Keratinocyte (primary cell): ENCODE measurements at regions not wholly inside any gene's neighbourhood (a gene's known extent, or its start where the extent isn't known, plus 50 kb on each side); places are given as distances from the start of the nearest gene placed in this dataset.

Experiments
- DNase-seq: peaks from one replicate; pipeline ENCODE4 v3.0.0-alpha.2; 2011; ENCODE audit warnings: low read depth, missing footprints, low spot score
- FAIRE-seq: peaks from 2 replicates; lab custom pipeline; 2011; peaks lifted over from hg19 to GRCh38; lab: Jason Lieb, UNC
- H2AFZ ChIP-seq: 2 replicates; pipeline ENCODE4 v1.6.0; 2012; ENCODE audit warnings: low read length, control low read depth, inconsistent platforms; ENCODE audit not compliant: control insufficient read depth
- H3K27ac ChIP-seq: 2 replicates; pipeline ENCODE4 v1.5.1; 2011; ENCODE audit warnings: low read length; ENCODE audit not compliant: control insufficient read depth, insufficient read depth
- H3K27me3 ChIP-seq: 3 replicates; pipeline ENCODE4 v1.6.0; 2011; ENCODE audit warnings: low read length; ENCODE audit not compliant: control insufficient read depth, insufficient read depth; ENCODE audit errors: extremely low read depth
- H3K36me3 ChIP-seq, 2 experiments: 2 replicates in 1 of 2; 3 replicates in 1 of 2; pipeline ENCODE4 v1.5.1; 2011; ENCODE audit warnings: low read length in 2 of 2, mild to moderate bottlenecking in 1 of 2; ENCODE audit not compliant: control insufficient read depth in 2 of 2, insufficient read depth in 2 of 2; ENCODE audit errors: extremely low read depth in 1 of 2
- H3K4me1 ChIP-seq: 3 replicates; pipeline ENCODE4 v1.5.1; 2011; ENCODE audit warnings: low read length; ENCODE audit not compliant: control insufficient read depth, insufficient read depth; ENCODE audit errors: extremely low read depth
- H3K4me2 ChIP-seq: 3 replicates; pipeline ENCODE4 v1.6.0; 2011; ENCODE audit warnings: low read depth, low read length; ENCODE audit not compliant: control insufficient read depth, insufficient read depth; ENCODE audit errors: extremely low read depth
- H3K4me3 ChIP-seq, 3 experiments: fragments of 200-600 bp in 1 of 3; sonication (generic) in 1 of 3; 2 replicates in 2 of 3; 3 replicates in 1 of 3; pipeline ENCODE4 v1.5.1; 2011 to 2016; ENCODE audit warnings: low read length in 3 of 3, mild to moderate bottlenecking in 3 of 3, control low read depth in 2 of 3, inconsistent platforms in 1 of 3, low read depth in 1 of 3, mixed read lengths in 1 of 3, mixed run types in 1 of 3, moderate library complexity in 1 of 3; ENCODE audit not compliant: control insufficient read depth in 2 of 3, insufficient read depth in 2 of 3; ENCODE audit errors: extremely low read depth in 1 of 3
- H3K79me2 ChIP-seq: 2 replicates; pipeline ENCODE4 v1.6.0; 2012; ENCODE audit warnings: low read length; ENCODE audit not compliant: control insufficient read depth, insufficient read depth
- H3K9ac ChIP-seq: 3 replicates; pipeline ENCODE4 v1.6.0; 2011; ENCODE audit warnings: low read length; ENCODE audit not compliant: control insufficient read depth, insufficient read depth; ENCODE audit errors: extremely low read depth
- H3K9me1 ChIP-seq: 3 replicates; pipeline ENCODE4 v1.6.0; 2011; ENCODE audit warnings: low read length; ENCODE audit not compliant: control insufficient read depth, insufficient read depth; ENCODE audit errors: extremely low read depth
- H3K9me3 ChIP-seq: 2 replicates; pipeline ENCODE4 v1.5.1; 2012; ENCODE audit warnings: low read depth, low read length; ENCODE audit not compliant: control insufficient read depth
- H4K20me1 ChIP-seq: 3 replicates; pipeline ENCODE4 v1.6.0; 2011; ENCODE audit warnings: low read length; ENCODE audit not compliant: control insufficient read depth, insufficient read depth; ENCODE audit errors: extremely low read depth
- CTCF ChIP-seq, 3 experiments: IDR thresholded peaks in 1 of 3; conservative IDR thresholded peaks in 1 of 3; optimal IDR thresholded peaks in 1 of 3; 2 replicates in 2 of 3; 3 replicates in 1 of 3; pipeline versions ENCODE3 to v1.5.1; 2011; ENCODE audit warnings: low read length in 3 of 3, mild to moderate bottlenecking in 3 of 3, moderate library complexity in 2 of 3, control low read depth in 1 of 3, inconsistent platforms in 1 of 3; ENCODE audit not compliant: insufficient read depth in 2 of 3; ENCODE audit errors: extremely low read depth in 1 of 3
- EZH2 ChIP-seq: IDR thresholded peaks from one replicate; pipeline ENCODE4 v1.6.1; 2012; ENCODE audit warnings: inconsistent platforms, mild to moderate bottlenecking, low read length, moderate library complexity
- dilution Hi-C: fragments of 300-500 bp; cut with MboI; formaldehyde crosslinking; loops from one replicate; pipeline ENCODE4 v1.7.0; 2020; ENCODE audit warnings: low sequenced_read_pairs; ENCODE audit not compliant: extremely low pct_ligation_motif_present

DNA sequence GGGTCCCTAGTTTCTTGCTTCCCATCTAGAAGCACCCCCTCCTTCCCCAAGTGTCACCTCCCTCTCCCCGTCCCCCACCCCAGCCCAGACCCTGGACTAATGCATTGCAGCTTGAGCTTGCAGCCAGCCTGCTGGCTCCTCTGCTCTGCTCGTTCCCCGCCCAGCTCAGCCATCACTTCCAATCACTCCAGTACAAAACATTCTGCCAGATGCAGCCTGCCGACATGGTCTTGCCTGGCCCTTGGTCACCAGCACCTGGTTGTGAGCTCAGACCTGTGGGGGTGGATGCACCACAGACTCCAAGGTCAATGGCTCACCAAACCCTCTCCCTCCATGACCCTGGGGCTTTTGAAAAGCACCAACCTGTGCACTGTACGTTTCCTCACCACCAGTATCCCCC is 172.9 kb upstream of the SMIM23 start:
- no peaks in the 10 kb centered on the region for H3K9me1 ChIP-seq
- H3K27ac ChIP-seq: no peak overlapping the region
- DNase-seq: no peak
- H3K27me3 ChIP-seq: peaks cover 25% of the 10 kb centered on the region
- no peaks in the 10 kb centered on the region for H3K36me3 ChIP-seq
- H2AFZ ChIP-seq: no peak overlapping the region
- H3K4me2 ChIP-seq: no peak overlapping the region
- H3K9ac ChIP-seq: no peak overlapping the region
- no peak for FAIRE-seq
- no peaks in the 10 kb centered on the region for H4K20me1 ChIP-seq
- no peaks in the 10 kb centered on the region for H3K4me1 ChIP-seq
- H3K4me3 ChIP-seq: no peak overlapping the region
- H3K9me3 ChIP-seq: no peaks in the 10 kb centered on the region
- TF ChIP-seq EZH2 (no peak), CTCF (optimal IDR thresholded peaks at IDR 0.05 in 1 of 3, IDR thresholded peaks at IDR 0.05 in 1 of 3, conservative IDR thresholded peaks at IDR 0.05 in 1 of 3; ENCODE audit: extremely low read depth in 1 of 3, insufficient read depth in 2 of 3, low read length in 3 of 3) (no peak)
- dilution Hi-C loops: no loop called here
- no peaks in the 10 kb centered on the region for H3K79me2 ChIP-seq

DNA sequence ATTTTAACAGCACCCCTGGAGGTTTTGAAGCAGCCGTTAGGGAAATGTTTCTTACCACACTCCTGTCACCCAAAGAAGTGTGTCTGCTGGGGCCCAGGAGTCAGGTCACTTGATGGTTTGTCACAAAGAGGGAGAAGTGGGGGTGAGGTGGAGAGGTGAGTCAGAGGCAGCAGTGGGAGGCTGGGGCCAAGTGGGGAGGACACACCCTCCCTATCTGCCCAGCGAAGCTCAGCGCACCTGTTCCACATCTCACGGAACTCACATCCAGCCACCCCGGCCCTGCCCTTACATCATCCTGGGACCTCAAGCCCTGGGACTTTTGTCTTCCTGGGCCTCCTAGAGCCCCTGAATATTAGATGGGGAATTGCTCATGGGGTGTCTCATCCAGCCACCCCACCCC is 171.1 kb upstream of the SMIM23 start:
- dilution Hi-C loops: no loop called here
- Histone ChIP-seq H4K20me1 (no peaks in the 10 kb centered on the region), H3K4me1 (no peaks in the 10 kb centered on the region), H3K9ac (no peak overlapping the region), H3K27ac (no peak overlapping the region), H2AFZ (no peak overlapping the region), H3K4me3 (no peak overlapping the region), H3K36me3 (no peaks in the 10 kb centered on the region), H3K27me3 (peaks cover 22% of the 10 kb centered on the region), H3K79me2 (no peaks in the 10 kb centered on the region), H3K9me3 (no peaks in the 10 kb centered on the region), H3K4me2 (no peak overlapping the region), H3K9me1 (no peaks in the 10 kb centered on the region)
- FAIRE-seq (no peak), DNase-seq (no peak)
- TF ChIP-seq CTCF (optimal IDR thresholded peaks at IDR 0.05 in 1 of 3, IDR thresholded peaks at IDR 0.05 in 1 of 3, conservative IDR thresholded peaks at IDR 0.05 in 1 of 3; ENCODE audit: extremely low read depth in 1 of 3, insufficient read depth in 2 of 3, low read length in 3 of 3) (no peak), EZH2 (no peak)
